ENCODE measurements at regions not wholly inside any gene's neighbourhood (a gene's known extent, or its start where the extent isn't known, plus 50 kb on each side); places are given as distances from the start of the nearest gene placed in this dataset.
"Not testable (repeated sequence)": the region's sequence is repeated elsewhere in the genome, so short reads cannot be mapped to it uniquely, and the experiment has no call there.

- in situ Hi-C loops (cut with HindIII; ENCODE audit: low sequenced_read_pairs) = not testable (repeated sequence)
Measured at GRCh38 chr12:105682821-105683220, 352.3 kb downstream of the C12orf75 start.

- in situ Hi-C loops (cut with HindIII; ENCODE audit: low sequenced_read_pairs) = not testable (repeated sequence)
Measured at GRCh38 chr12:105683836-105684235, 353.3 kb downstream of the C12orf75 start.

GRCh38 chr12:105698075-105698474 lies 367.6 kb downstream of the C12orf75 start:
- in situ Hi-C loops (cut with HindIII; ENCODE audit: low sequenced_read_pairs) = no loop called here

- in situ Hi-C loops (cut with HindIII; ENCODE audit: low sequenced_read_pairs) = no loop called here
Measured at GRCh38 chr12:105699209-105699608, 368.7 kb downstream of the C12orf75 start.

GRCh38 chr12:105704787-105705186 lies 374.3 kb downstream of the C12orf75 start:
- in situ Hi-C loops (cut with HindIII; ENCODE audit: low sequenced_read_pairs) = no loop called here

GRCh38 chr12:105705235-105705634 lies 374.7 kb downstream of the C12orf75 start:
- in situ Hi-C loops (cut with HindIII; ENCODE audit: low sequenced_read_pairs) = no loop called here

GRCh38 chr12:105705765-105706164 lies 375.3 kb downstream of the C12orf75 start:
- in situ Hi-C loops (cut with HindIII; ENCODE audit: low sequenced_read_pairs) = no loop called here

- in situ Hi-C loops (cut with HindIII; ENCODE audit: low sequenced_read_pairs) = no loop called here
Measured at GRCh38 chr12:105706321-105706972, 376.0 kb downstream of the C12orf75 start.

GRCh38 chr12:105706973-105707334 lies 376.5 kb downstream of the C12orf75 start:
- in situ Hi-C loops (cut with HindIII; ENCODE audit: low sequenced_read_pairs) = no loop called here

GRCh38 chr12:105713606-105714305 lies 383.3 kb downstream of the C12orf75 start:
- in situ Hi-C loops (cut with HindIII; ENCODE audit: low sequenced_read_pairs) = no loop called here

- in situ Hi-C loops (cut with HindIII; ENCODE audit: low sequenced_read_pairs) = no loop called here
Measured at GRCh38 chr12:105716621-105717020, 386.1 kb downstream of the C12orf75 start.

GRCh38 chr12:105721051-105721825 lies 390.7 kb downstream of the C12orf75 start:
- in situ Hi-C loops (cut with HindIII; ENCODE audit: low sequenced_read_pairs) = no loop called here

GRCh38 chr12:105721891-105722290 lies 391.4 kb downstream of the C12orf75 start:
- in situ Hi-C loops (cut with HindIII; ENCODE audit: low sequenced_read_pairs) = no loop called here

- in situ Hi-C loops (cut with HindIII; ENCODE audit: low sequenced_read_pairs) = no loop called here
Measured at GRCh38 chr12:105723066-105723465, 392.6 kb downstream of the C12orf75 start.

- in situ Hi-C loops (cut with HindIII; ENCODE audit: low sequenced_read_pairs) = no loop called here
Measured at GRCh38 chr12:105723494-105723893, 393.0 kb downstream of the C12orf75 start.

GRCh38 chr12:105724641-105725040 lies 394.1 kb downstream of the C12orf75 start:
- in situ Hi-C loops (cut with HindIII; ENCODE audit: low sequenced_read_pairs) = no loop called here

- in situ Hi-C loops (cut with HindIII; ENCODE audit: low sequenced_read_pairs) = no loop called here
Measured at GRCh38 chr12:105725054-105725453, 394.6 kb downstream of the C12orf75 start.

GRCh38 chr12:105729181-105729771 lies 398.8 kb downstream of the C12orf75 start:
- in situ Hi-C loops (cut with HindIII; ENCODE audit: low sequenced_read_pairs) = no loop called here

GRCh38 chr12:105729926-105730325 lies 399.4 kb downstream of the C12orf75 start:
- in situ Hi-C loops (cut with HindIII; ENCODE audit: low sequenced_read_pairs) = no loop called here

- in situ Hi-C loops (cut with HindIII; ENCODE audit: low sequenced_read_pairs) = no loop called here
Measured at GRCh38 chr12:105733579-105733978, 403.1 kb downstream of the C12orf75 start.

- in situ Hi-C loops (cut with HindIII; ENCODE audit: low sequenced_read_pairs) = no loop called here
Measured at GRCh38 chr12:105736498-105736897, 402.3 kb downstream of the NUAK1 start.

Data from DLD1 (cell line).